Natural killer cell (primary cell): ENCODE measurements at regions not wholly inside any gene's neighbourhood (a gene's known extent, or its start where the extent isn't known, plus 50 kb on each side); places are given as distances from the start of the nearest gene placed in this dataset.

Experiments
- ATAC-seq, 3 donors: fragments of 150-1000 bp in 2 of 3; fragments of 200-7000 bp in 1 of 3; cut with Tn5 transposase; 1 replicate in 1 of 3; 2 replicates in 2 of 3; pipeline ENCODE4 v1.10.0; 2021; ENCODE audit warnings: mild to moderate bottlenecking in 2 of 3, moderate library complexity in 2 of 3
- DNase-seq, 2 donors: peaks; one replicate each; pipeline versions ENCODE4 v3.0.0 to v3.0.0-alpha.2; 2013 to 2021; ENCODE audit warnings: mixed read lengths in 1 of 2
- H3K27ac ChIP-seq: one replicate; pipeline ENCODE4 v1.5.1; 2013; ENCODE audit warnings: mild to moderate bottlenecking, low read length
- H3K27me3 ChIP-seq: one replicate; pipeline ENCODE4 v1.6.1; 2013; ENCODE audit warnings: low read length; ENCODE audit not compliant: control insufficient read depth, insufficient read depth
- H3K36me3 ChIP-seq: one replicate; pipeline ENCODE4 v1.6.1; 2013; ENCODE audit warnings: low read length; ENCODE audit not compliant: control insufficient read depth, insufficient read depth
- H3K4me1 ChIP-seq: one replicate; pipeline ENCODE4 v1.6.1; 2013; ENCODE audit warnings: low read length; ENCODE audit not compliant: control insufficient read depth, insufficient read depth
- H3K4me3 ChIP-seq: one replicate; pipeline ENCODE4 v1.5.1; 2013; ENCODE audit warnings: low read length
- H3K9me3 ChIP-seq: one replicate; pipeline ENCODE4 v1.6.1; 2013; ENCODE audit warnings: low read length; ENCODE audit not compliant: control insufficient read depth, insufficient read depth
- H3K27ac Mint-ChIP-seq, 2 donors: one replicate each; pipeline ENCODE4 v1.8.0; 2022; ENCODE audit warnings: mild to moderate bottlenecking in 2 of 2, mixed read lengths in 2 of 2, moderate library complexity in 1 of 2
- H3K27me3 Mint-ChIP-seq, 2 donors: one replicate each; pipeline ENCODE4 v1.8.0; 2022; ENCODE audit warnings: low read depth in 2 of 2, mixed read lengths in 2 of 2
- H3K36me3 Mint-ChIP-seq: one replicate; pipeline ENCODE4 v1.8.0; 2022; ENCODE audit warnings: mixed read lengths
- H3K4me1 Mint-ChIP-seq, 2 donors: one replicate each; pipeline ENCODE4 v1.8.0; 2022; ENCODE audit warnings: mixed read lengths in 2 of 2
- H3K4me3 Mint-ChIP-seq: one replicate; pipeline ENCODE4 v1.8.0; 2022; ENCODE audit warnings: mild to moderate bottlenecking, moderate library complexity, mixed read lengths
- H3K9me3 Mint-ChIP-seq, 2 donors: one replicate each; pipeline ENCODE4 v1.8.0; 2022; ENCODE audit warnings: mixed read lengths in 2 of 2
- WGBS: methylation state at CpG from one replicate; pipeline ENCODE4 v1.1.7; 2013; ENCODE audit warnings: missing lambda C conversion rate; ENCODE audit not compliant: insufficient coverage; 5-methylcytosine and 5-hydroxymethylcytosine counted together
- intact Hi-C: fragments of 100-400 bp; cut with micrococcal nuclease; formaldehyde crosslinking; loops from one replicate; pipeline ENCODE4 v1.14.2; 2022
- TF ChIP-seq, protein P1 (sequence below): fragments of 200-600 bp; IDR thresholded peaks from one replicate; pipeline ENCODE4 v1.8.0; 2022; ENCODE audit warnings: antibody characterized with exemption

DNA sequence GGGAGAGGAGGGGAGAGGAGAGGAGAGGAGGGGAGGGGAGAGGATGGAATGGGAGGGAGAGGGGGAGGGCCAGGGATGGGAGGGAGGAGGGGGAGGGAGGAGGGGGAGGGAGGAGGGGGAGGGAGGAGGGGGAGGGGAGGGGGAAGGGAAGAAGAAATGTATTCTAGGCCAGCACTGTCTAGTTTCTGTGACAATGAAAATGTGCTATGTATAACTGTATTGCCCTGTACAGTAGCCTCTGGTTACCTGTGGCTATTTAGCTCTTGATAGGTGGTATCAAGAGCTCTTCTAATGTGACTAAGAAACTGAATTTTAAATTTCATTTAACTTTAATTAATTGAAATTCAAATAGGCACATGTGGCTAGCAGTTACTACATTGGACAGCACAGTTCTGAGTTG, 143.1 kb downstream of the BTC start:
- Histone ChIP-seq H3K36me3 (no peaks in the 10 kb centered on the region), H3K4me1 (no peaks in the 10 kb centered on the region), H3K27me3 (no peaks in the 10 kb centered on the region), H3K4me3 (no peak overlapping the region), H3K9me3 (no peaks in the 10 kb centered on the region), H3K27ac (no peak overlapping the region)
- H3K27ac Mint-ChIP-seq: no peak overlapping the region
- peaks cover 0 to 6% of the 10 kb centered on the region in 2 donors for H3K27me3 Mint-ChIP-seq
- H3K4me3 Mint-ChIP-seq: no peak overlapping the region
- H3K4me1 Mint-ChIP-seq: no peaks in the 10 kb centered on the region
- ATAC-seq (no peak), DNase-seq (no peak)
- TF ChIP-seq, protein P1, sequence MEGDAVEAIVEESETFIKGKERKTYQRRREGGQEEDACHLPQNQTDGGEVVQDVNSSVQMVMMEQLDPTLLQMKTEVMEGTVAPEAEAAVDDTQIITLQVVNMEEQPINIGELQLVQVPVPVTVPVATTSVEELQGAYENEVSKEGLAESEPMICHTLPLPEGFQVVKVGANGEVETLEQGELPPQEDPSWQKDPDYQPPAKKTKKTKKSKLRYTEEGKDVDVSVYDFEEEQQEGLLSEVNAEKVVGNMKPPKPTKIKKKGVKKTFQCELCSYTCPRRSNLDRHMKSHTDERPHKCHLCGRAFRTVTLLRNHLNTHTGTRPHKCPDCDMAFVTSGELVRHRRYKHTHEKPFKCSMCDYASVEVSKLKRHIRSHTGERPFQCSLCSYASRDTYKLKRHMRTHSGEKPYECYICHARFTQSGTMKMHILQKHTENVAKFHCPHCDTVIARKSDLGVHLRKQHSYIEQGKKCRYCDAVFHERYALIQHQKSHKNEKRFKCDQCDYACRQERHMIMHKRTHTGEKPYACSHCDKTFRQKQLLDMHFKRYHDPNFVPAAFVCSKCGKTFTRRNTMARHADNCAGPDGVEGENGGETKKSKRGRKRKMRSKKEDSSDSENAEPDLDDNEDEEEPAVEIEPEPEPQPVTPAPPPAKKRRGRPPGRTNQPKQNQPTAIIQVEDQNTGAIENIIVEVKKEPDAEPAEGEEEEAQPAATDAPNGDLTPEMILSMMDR: no peak
- intact Hi-C loops: no loop called here
- H3K9me3 Mint-ChIP-seq: no peaks in the 10 kb centered on the region
- no peaks in the 10 kb centered on the region for H3K36me3 Mint-ChIP-seq

DNA sequence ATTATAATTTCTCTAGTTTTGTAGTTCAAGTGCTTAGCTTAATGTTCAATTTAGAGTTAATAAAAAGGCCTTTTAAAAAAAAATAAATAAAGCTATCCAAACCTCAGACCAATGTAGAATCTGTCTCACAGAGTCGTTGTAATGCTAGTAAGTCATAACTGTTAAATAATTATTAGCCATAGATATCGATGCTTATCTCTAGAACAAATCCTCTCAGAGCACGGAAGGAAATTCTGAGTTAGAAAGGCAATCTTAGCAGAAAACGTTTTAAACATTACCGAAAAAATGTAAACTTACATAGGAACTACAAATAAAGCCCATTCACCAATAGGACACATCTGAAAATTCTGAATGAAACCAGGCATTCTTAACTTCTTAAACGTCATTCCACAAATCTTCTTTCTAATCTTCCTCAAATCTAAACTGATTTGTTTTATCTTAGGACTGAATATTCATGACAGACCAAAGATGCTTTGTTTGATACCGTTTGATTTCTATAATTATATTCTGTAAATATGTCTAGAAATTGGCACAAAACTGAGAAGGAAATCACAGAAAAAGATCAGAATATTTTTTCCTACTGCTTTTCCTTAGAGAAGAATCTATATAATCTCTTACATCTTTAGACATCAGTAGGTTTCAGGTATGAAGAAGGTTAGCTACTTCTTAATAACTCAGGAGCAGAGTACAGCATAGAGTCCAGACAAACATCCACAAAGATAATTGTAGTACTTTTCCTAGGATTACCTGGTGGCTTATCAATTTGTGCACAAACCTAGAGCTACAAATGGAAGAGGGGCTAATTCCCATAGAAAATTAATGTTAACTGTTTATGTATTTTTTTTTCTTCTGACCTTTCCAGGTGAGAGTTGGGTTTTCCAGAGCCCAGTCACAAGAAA, 140.7 kb downstream of the BTC start:
- Mint-ChIP-seq H3K4me3 (no peak overlapping the region), H3K4me1 (no peaks in the 10 kb centered on the region), H3K36me3 (no peaks in the 10 kb centered on the region), H3K27me3 (peaks cover 0 to 6% of the 10 kb centered on the region in 2 donors), H3K9me3 (peaks cover 0 to 2% of the 10 kb centered on the region in 2 donors), H3K27ac (no peak overlapping the region)
- Histone ChIP-seq H3K36me3 (no peaks in the 10 kb centered on the region), H3K27me3 (no peaks in the 10 kb centered on the region), H3K4me1 (no peaks in the 10 kb centered on the region), H3K4me3 (no peak overlapping the region), H3K9me3 (no peaks in the 10 kb centered on the region), H3K27ac (no peak overlapping the region)
- intact Hi-C loops: no loop called here
- TF ChIP-seq, protein P1: no peak
- 84% methylated on average over 3 of the region's 7 CpGs for WGBS
- DNase-seq (no peak), ATAC-seq (no peak)

DNA sequence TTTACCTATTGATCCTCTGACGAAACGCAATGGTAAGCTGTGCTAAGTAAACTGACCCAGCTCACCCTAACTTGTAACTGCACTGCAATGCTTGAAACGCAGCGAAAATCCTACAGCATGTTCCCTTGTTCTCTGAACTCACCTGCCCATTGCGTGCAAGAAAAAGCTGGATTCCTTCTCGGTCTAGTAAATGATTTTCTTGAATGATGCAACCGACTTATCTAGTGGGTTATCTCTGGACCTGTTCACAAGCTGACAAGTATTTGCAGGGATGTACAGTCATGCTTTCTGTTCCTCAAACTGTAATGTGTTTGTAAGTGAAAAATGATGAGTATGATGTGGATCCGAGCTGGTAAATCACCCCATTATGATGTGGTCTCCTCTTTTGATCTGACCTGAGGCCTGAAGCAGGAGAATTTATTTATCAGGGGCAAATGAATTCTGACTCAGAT, 140.1 kb downstream of the BTC start:
- Histone ChIP-seq H3K4me1 (no peaks in the 10 kb centered on the region), H3K9me3 (no peaks in the 10 kb centered on the region), H3K27me3 (no peaks in the 10 kb centered on the region), H3K27ac (no peak overlapping the region), H3K4me3 (no peak overlapping the region), H3K36me3 (no peaks in the 10 kb centered on the region)
- TF ChIP-seq, protein P1: no peak
- ATAC-seq (no peak), DNase-seq (no peak)
- H3K4me1 Mint-ChIP-seq: no peaks in the 10 kb centered on the region
- no peak overlapping the region for H3K4me3 Mint-ChIP-seq
- no peak overlapping the region for H3K27ac Mint-ChIP-seq
- intact Hi-C loops: no loop called here
- 83% methylated on average over 8 of the region's 8 CpGs for WGBS
- H3K27me3 Mint-ChIP-seq: peaks cover 0 to 6% of the 10 kb centered on the region in 2 donors
- H3K9me3 Mint-ChIP-seq: peaks cover 0 to 2% of the 10 kb centered on the region in 2 donors
- H3K36me3 Mint-ChIP-seq: no peaks in the 10 kb centered on the region

DNA sequence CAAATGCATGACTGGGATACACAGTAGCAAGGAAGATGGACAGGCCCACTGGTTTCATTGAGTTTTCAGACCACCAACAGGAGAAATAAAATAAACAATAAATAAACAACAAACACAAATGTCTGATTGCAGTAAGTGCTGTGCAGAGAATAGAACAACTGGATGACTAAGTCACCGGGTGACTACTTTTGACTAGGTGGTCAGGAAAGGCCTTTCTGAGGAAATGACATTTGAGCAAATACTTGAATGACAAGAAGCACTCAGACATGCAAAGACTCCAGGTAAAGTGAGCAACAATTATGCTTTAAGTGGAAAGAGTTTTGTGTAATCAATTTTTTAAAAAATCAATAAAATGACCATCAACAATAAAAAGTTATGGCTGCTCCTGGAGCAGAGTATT, 137.7 kb downstream of the BTC start:
- H3K27ac Mint-ChIP-seq: no peak overlapping the region
- H3K27me3 ChIP-seq: no peaks in the 10 kb centered on the region
- no peak overlapping the region for H3K27ac ChIP-seq
- TF ChIP-seq, protein P1: no peak
- H3K4me1 Mint-ChIP-seq: no peaks in the 10 kb centered on the region
- 96% methylated on average over 1 of the region's 1 CpG for WGBS
- no peaks in the 10 kb centered on the region for H3K27me3 Mint-ChIP-seq
- H3K4me1 ChIP-seq: no peaks in the 10 kb centered on the region
- peaks cover 0 to 2% of the 10 kb centered on the region in 2 donors for H3K9me3 Mint-ChIP-seq
- DNase-seq (no peak), ATAC-seq (no peak)
- H3K36me3 ChIP-seq: no peaks in the 10 kb centered on the region
- H3K9me3 ChIP-seq: no peaks in the 10 kb centered on the region
- intact Hi-C loops: no loop called here
- H3K4me3 ChIP-seq: no peak overlapping the region
- H3K4me3 Mint-ChIP-seq: no peak overlapping the region
- H3K36me3 Mint-ChIP-seq: no peaks in the 10 kb centered on the region
